SKM-1 treated with dmso at 0.1 percent for 144 hours (cell line): ENCODE measurements at regions not wholly inside any gene's neighbourhood (a gene's known extent, or its start where the extent isn't known, plus 50 kb on each side); places are given as distances from the start of the nearest gene placed in this dataset.

Source experiments
- DNase-seq: peaks from one replicate; lab custom pipeline; 2025; ENCODE audit not compliant: unreplicated experiment; lab: John Stamatoyannopoulos, UW

GRCh38 chr10:60728056-60728455, 50.2 kb upstream of the CDK1 start:
- no peak for DNase-seq

- DNase-seq: no peak
Observed at GRCh38 chr10:60726257-60726656, 52.0 kb upstream of the CDK1 start.

GRCh38 chr10:60722623-60723022, 55.7 kb upstream of the CDK1 start:
- DNase-seq: no peak

- DNase-seq: no peak
Observed at GRCh38 chr10:60719721-60720120, 58.6 kb upstream of the CDK1 start.

- DNase-seq: no peak
Observed at GRCh38 chr10:60718886-60719285, 59.4 kb upstream of the CDK1 start.

GRCh38 chr10:60717852-60718251, 60.4 kb upstream of the CDK1 start:
- DNase-seq: no peak

GRCh38 chr10:60714233-60714632, 64.0 kb upstream of the CDK1 start:
- DNase-seq: no peak

- DNase-seq: no peak
Observed at GRCh38 chr10:60711496-60711895, 66.8 kb upstream of the CDK1 start.

GRCh38 chr10:60710041-60710440, 68.2 kb upstream of the CDK1 start:
- DNase-seq: no peak

GRCh38 chr10:60708666-60709065, 69.6 kb upstream of the CDK1 start:
- no peak for DNase-seq

- DNase-seq: no peak
Observed at GRCh38 chr10:60707841-60708240, 70.4 kb upstream of the CDK1 start.

- DNase-seq: no peak
Observed at GRCh38 chr10:60706146-60706545, 72.1 kb upstream of the CDK1 start.

- no peak for DNase-seq
Observed at GRCh38 chr10:60705376-60705775, 72.9 kb upstream of the CDK1 start.

GRCh38 chr10:60704471-60704870, 73.8 kb upstream of the CDK1 start:
- no peak for DNase-seq

- DNase-seq: no peak
Observed at GRCh38 chr10:60703266-60704041, 74.8 kb upstream of the CDK1 start.

- DNase-seq: no peak
Observed at GRCh38 chr10:60687679-60688078, 90.6 kb upstream of the CDK1 start.

GRCh38 chr10:60684091-60684490, 94.2 kb upstream of the CDK1 start:
- no peak for DNase-seq

- DNase-seq: no peak
Observed at GRCh38 chr10:60681103-60681502, 97.2 kb upstream of the CDK1 start.

- no peak for DNase-seq
Observed at GRCh38 chr10:60679388-60679990, 98.8 kb upstream of the CDK1 start.

GRCh38 chr10:60678978-60679377, 99.3 kb upstream of the CDK1 start:
- DNase-seq: no peak

- DNase-seq: no peak
Observed at GRCh38 chr10:60677531-60678129, 100.6 kb upstream of the CDK1 start.

- DNase-seq: no peak
Observed at GRCh38 chr10:60675236-60675635, 103.0 kb upstream of the CDK1 start.
